SK-MEL-5 (cell line): ENCODE measurements at regions not wholly inside any gene's neighbourhood (a gene's known extent, or its start where the extent isn't known, plus 50 kb on each side); places are given as distances from the start of the nearest gene placed in this dataset.

ENCODE experiments used
- DNase-seq: peaks from one replicate; pipeline ENCODE4 v3.0.0-alpha.2; 2016; ENCODE audit warnings: low read depth, low spot score
- in situ Hi-C: cut with HindIII; loops from 2 replicates; pipeline ENCODE4 v1.10.0; 2016; ENCODE audit warnings: low sequenced_read_pairs, high pct_unique_total_duplicates, low pct_unique_long_range_greater_than_20kb

GRCh38 chr3:64837986-64838735, 150.4 kb upstream of the ADAMTS9 start:
- in situ Hi-C loops, result no loop called here
- DNase-seq, result no peak

- in situ Hi-C loops, result no loop called here
These were observed 149.4 kb upstream of the ADAMTS9 start for GRCh38 chr3:64837126-64837738.

DNA sequence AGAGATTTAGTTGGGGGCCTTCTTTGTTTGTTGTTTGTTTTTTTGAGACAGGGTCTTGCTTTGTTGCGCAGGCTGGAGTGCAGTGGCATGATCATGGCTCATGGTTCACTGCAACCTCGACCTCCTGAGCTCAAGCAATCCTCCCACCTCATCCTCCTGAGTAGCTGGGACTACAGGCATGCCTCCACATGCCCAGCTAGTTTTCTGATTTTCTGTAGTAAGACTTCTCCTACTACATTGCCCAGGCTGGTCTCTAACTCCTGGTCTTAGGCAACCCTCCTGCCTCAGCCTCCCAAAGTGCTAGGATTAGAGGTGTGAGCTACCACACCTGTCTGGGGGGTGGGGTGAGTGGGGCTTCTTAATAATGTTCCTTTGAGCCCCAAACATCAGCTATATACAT, 148.3 kb upstream of the ADAMTS9 start:
- no peak for DNase-seq
- in situ Hi-C loops, result no loop called here

More at GRCh38 chr3:64837126-64837738, 149.4 kb upstream of the ADAMTS9 start:
- no peak for DNase-seq

GRCh38 chr3:64832098-64832497, 144.3 kb upstream of the ADAMTS9 start:
- no peak for DNase-seq
- in situ Hi-C loops, result no loop called here

GRCh38 chr3:64830681-64831080, 142.9 kb upstream of the ADAMTS9 start:
- no peak for DNase-seq
- in situ Hi-C loops, result no loop called here

GRCh38 chr3:64829331-64829730, 141.5 kb upstream of the ADAMTS9 start:
- in situ Hi-C loops, result no loop called here
- no peak for DNase-seq

- no peak for DNase-seq
- in situ Hi-C loops, result no loop called here
These were observed 140.5 kb upstream of the ADAMTS9 start for GRCh38 chr3:64828276-64828675.

- in situ Hi-C loops, result no loop called here
These were observed 139.6 kb upstream of the ADAMTS9 start for GRCh38 chr3:64827431-64827830.

GRCh38 chr3:64827019-64827418, 139.2 kb upstream of the ADAMTS9 start:
- in situ Hi-C loops, result no loop called here
- no peak for DNase-seq

More at GRCh38 chr3:64827431-64827830, 139.6 kb upstream of the ADAMTS9 start:
- DNase-seq, result no peak

DNA sequence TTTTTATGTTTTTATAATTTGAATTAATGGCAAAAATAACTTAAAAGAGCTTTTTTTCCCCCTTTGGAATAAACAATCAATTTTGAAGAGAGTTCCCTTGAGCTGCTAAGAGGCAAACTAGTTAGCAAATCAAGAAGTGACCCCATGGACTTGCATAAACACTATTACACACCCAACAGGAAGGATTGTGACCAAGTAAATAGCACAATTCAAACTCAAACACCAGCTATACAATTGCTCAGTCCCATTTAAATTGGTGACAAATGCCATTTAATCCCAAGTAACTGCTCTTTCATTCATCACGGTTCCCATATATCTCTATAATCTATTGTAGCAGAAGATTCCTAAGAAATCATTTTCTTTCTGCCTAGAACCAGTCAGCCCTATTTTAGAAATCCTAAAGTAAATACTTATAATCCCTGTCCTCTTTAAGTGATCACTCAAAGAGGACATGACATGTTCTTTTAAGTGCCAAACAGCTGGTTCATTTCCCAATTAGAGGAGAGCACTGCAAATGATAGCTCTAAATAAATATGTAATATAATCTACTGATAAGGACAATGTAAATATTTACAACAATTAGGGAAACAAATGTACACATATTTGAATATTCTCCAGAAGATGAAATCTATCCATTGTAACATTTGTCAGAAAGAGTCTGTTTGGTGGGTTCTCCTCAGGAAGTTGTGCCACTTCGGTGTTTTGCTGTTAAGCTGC, 137.8 kb upstream of the ADAMTS9 start:
- in situ Hi-C loops, result no loop called here

GRCh38 chr3:64824394-64824909, 136.7 kb upstream of the ADAMTS9 start:
- in situ Hi-C loops, result no loop called here
- DNase-seq, result no peak

More for the DNA sequence above, 137.8 kb upstream of the ADAMTS9 start:
- DNase-seq, result no peak

DNA sequence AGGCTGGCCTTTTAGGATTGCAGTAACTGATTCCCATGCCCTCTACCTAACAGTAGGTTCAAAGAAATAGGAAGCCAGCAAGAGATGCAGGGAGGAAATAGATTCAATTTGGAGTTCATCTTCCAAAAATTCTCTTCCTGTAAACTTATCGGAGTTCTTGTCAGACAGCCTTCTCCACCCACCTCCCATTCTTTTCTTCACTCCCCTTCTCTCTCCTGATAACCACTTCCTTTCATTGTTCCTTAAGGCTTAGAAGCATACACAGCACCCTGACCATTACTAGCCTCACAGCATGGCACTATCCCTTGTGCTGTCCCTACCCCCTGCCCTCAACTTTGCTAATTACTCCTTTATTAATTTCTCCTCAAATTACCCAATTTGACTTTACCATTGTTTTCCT, 130.4 kb upstream of the ADAMTS9 start:
- in situ Hi-C loops, result no loop called here

GRCh38 chr3:64816355-64816754, 128.6 kb upstream of the ADAMTS9 start:
- in situ Hi-C loops, result no loop called here
- no peak for DNase-seq

More for the DNA sequence above, 130.4 kb upstream of the ADAMTS9 start:
- DNase-seq, result no peak

GRCh38 chr3:64815789-64816188, 128.0 kb upstream of the ADAMTS9 start:
- no peak for DNase-seq
- in situ Hi-C loops, result no loop called here

- DNase-seq, result no peak
- in situ Hi-C loops, result no loop called here
These were observed 127.4 kb upstream of the ADAMTS9 start for GRCh38 chr3:64815195-64815631.

DNA sequence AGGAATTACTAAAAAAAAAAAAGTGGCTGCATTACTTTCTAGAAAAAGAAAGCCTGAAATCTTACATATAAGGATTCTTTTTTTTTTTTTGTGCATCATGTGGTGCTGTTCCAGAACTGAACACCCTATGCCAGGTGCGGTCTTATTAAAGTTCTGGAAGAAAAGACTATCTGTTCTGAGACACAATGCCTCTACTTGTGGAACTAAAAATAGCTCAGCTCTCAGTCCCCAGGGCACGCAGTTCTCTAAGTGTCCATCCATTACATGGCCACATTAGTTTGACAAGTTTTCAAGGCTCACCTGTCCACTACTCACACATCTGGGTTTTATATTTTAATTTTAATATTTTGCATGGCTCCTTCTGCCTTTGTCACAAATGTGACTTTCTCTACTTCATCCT, 126.6 kb upstream of the ADAMTS9 start:
- DNase-seq, result peak; percentile 43

GRCh38 chr3:64813326-64813725, 125.5 kb upstream of the ADAMTS9 start:
- in situ Hi-C loops, result no loop called here
- DNase-seq, result no peak

More for the DNA sequence above, 126.6 kb upstream of the ADAMTS9 start:
- in situ Hi-C loops, result no loop called here

DNA sequence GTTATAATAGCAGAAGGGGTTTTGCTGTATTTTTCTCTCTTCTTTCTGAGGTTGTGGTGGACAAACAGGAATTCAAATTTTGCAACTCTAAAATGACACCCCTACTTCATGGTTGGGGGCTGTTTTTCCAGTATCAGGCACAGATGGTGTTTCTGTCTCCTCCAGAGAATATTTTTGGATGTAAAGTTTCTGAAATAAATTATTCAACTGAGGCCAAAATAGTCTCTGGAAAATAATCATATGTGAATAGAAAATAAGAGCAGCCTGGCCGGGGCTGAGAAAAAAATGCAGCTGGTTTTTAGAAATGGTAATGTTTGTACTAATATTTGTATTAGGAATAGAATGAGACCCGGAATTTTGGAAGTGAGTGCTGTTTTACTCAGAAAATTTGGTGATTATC, 121.3 kb upstream of the ADAMTS9 start:
- DNase-seq, result no peak
- in situ Hi-C loops, result no loop called here
